HCT116 (cell line): ENCODE measurements at regions not wholly inside any gene's neighbourhood (a gene's known extent, or its start where the extent isn't known, plus 50 kb on each side); places are given as distances from the start of the nearest gene placed in this dataset.

Source experiments
- ATAC-seq: fragments of 200-7000 bp; cut with Tn5 transposase; 2 replicates; pipeline ENCODE4 v1.9.1; 2020; ENCODE audit warnings: mild to moderate bottlenecking, moderate library complexity
- BruUV-seq: library from RNA; stranded (reverse); fragments of 400-500 nt; replicated peaks from 2 replicates; lab custom pipeline; 2021; lab: Mats Ljungman, UMichigan
- CTCF ChIA-PET: fragments of 300-600 bp; sonication (Branson Sonifier 250); formaldehyde crosslinking; loops from one replicate; lab custom pipeline; 2021; ENCODE audit warnings: antibody characterized with exemption; lab: Charles Lee
- POLR2A ChIA-PET: fragments of 300-600, 350-600 bp; sonication (Branson Sonifier 250); formaldehyde crosslinking; loops from one replicate; lab custom pipeline; 2021; ENCODE audit warnings: antibody characterized with exemption; lab: Charles Lee
- RAD21 ChIA-PET, 2 experiments: fragments of 300-600 bp; sonication (Branson Sonifier 250); formaldehyde crosslinking; loops; one replicate each; lab custom pipeline; 2023; ENCODE audit warnings: low total read pairs in 2 of 2; ENCODE audit not compliant: uncharacterized antibody in 2 of 2, unreplicated experiment in 2 of 2, low non-redundant PET in 1 of 2; lab: Charles Lee
- DNase-seq: peaks from one replicate; pipeline ENCODE4 v3.0.0-alpha.2; 2010; ENCODE audit warnings: low read depth, low spot score
- H2AFZ ChIP-seq: fragments of 200-600 bp; shearing (Covaris generic), sonication (generic); 2 replicates; pipeline ENCODE4 v1.6.1; 2017; ENCODE audit warnings: low read depth, mixed run types, mixed read lengths, antibody characterized with exemption, low read length; ENCODE audit not compliant: poor library complexity, severe bottlenecking
- H3K27ac ChIP-seq: 2 replicates; pipeline ENCODE4 v1.5.1; 2012; ENCODE audit warnings: low read depth, low read length
- H3K27me3 ChIP-seq: fragments of 200-600 bp; sonication (generic); 2 replicates; pipeline ENCODE4 v1.6.1; 2016; ENCODE audit warnings: mixed run types, low read length, mixed read lengths; ENCODE audit not compliant: insufficient read depth
- H3K36me3 ChIP-seq, 2 experiments: fragments of 200-500 bp in 1 of 2; fragments of 200-600 bp in 1 of 2; sonication (Bioruptor generic) in 1 of 2; sonication (generic) in 1 of 2; 2 replicates each; pipeline versions ENCODE4 v1.5.1 to v1.6.1; 2014 to 2016; ENCODE audit warnings: low read length in 2 of 2, inconsistent platforms in 1 of 2, mixed read lengths in 1 of 2, mixed run types in 1 of 2; ENCODE audit not compliant: insufficient read depth in 2 of 2, control insufficient read depth in 1 of 2
- H3K4me1 ChIP-seq, 2 experiments: fragments of 200-600 bp in 1 of 2; sonication (generic) in 1 of 2; 2 replicates each; pipeline versions ENCODE4 v1.5.1 to v1.6.1; 2012 to 2017; ENCODE audit warnings: low read length in 2 of 2, inconsistent platforms in 1 of 2, mild to moderate bottlenecking in 1 of 2, mixed read lengths in 1 of 2, mixed run types in 1 of 2, moderate library complexity in 1 of 2; ENCODE audit not compliant: insufficient read depth in 2 of 2, control insufficient read depth in 1 of 2
- H3K4me2 ChIP-seq: fragments of 200-600 bp; sonication (generic); 2 replicates; pipeline ENCODE4 v1.6.1; 2017; ENCODE audit warnings: mixed run types, low read length, mixed read lengths
- H3K4me3 ChIP-seq, 2 experiments: fragments of 200-600 bp in 1 of 2; sonication (generic) in 1 of 2; replicated peaks in 1 of 2; 2 replicates each; pipeline ENCODE4 v1.5.1; 2011 to 2016; ENCODE audit warnings: low read length in 2 of 2, control low read depth in 1 of 2, low read depth in 1 of 2, mild to moderate bottlenecking in 1 of 2, mixed read lengths in 1 of 2, mixed run types in 1 of 2
- H3K79me2 ChIP-seq: fragments of 200-600 bp; sonication (generic); 2 replicates; pipeline ENCODE4 v1.6.1; 2017; ENCODE audit warnings: mild to moderate bottlenecking, mixed run types, low read length, moderate library complexity, mixed read lengths; ENCODE audit not compliant: insufficient read depth
- H3K9ac ChIP-seq: fragments of 200-600 bp; sonication (generic); 2 replicates; pipeline ENCODE4 v1.6.1; 2016; ENCODE audit warnings: low read length, mixed read lengths
- H3K9me2 ChIP-seq: fragments of 200-600 bp; sonication (generic), shearing (Covaris generic); 2 replicates; pipeline ENCODE4 v1.6.1; 2017; ENCODE audit warnings: mixed run types, mild to moderate bottlenecking, moderate library complexity; ENCODE audit not compliant: insufficient read depth
- H3K9me3 ChIP-seq, 2 experiments: fragments of 200-500 bp in 1 of 2; fragments of 200-600 bp in 1 of 2; sonication (Bioruptor generic) in 1 of 2; sonication (generic) in 1 of 2; 2 replicates each; pipeline ENCODE4 v1.6.1; 2014 to 2017; ENCODE audit warnings: low read length in 2 of 2, mixed read lengths in 2 of 2, inconsistent platforms in 1 of 2, low read depth in 1 of 2, mild to moderate bottlenecking in 1 of 2, mixed run types in 1 of 2, moderate library complexity in 1 of 2; ENCODE audit not compliant: control insufficient read depth in 1 of 2, insufficient read depth in 1 of 2
- H4K20me1 ChIP-seq: fragments of 200-600 bp; sonication (generic), shearing (Covaris generic); 2 replicates; pipeline ENCODE4 v1.6.1; 2017; ENCODE audit warnings: mixed run types, mild to moderate bottlenecking, moderate library complexity; ENCODE audit not compliant: insufficient read depth
- EGR1 ChIP-seq: IDR thresholded peaks from 2 replicates; pipeline ENCODE4 v1.6.1; 2012; ENCODE audit warnings: low read depth
- ELF1 ChIP-seq: IDR thresholded peaks from 2 replicates; pipeline ENCODE4 v1.6.1; 2012; ENCODE audit warnings: low read depth, borderline replicate concordance
- EZH2phosphoT487 ChIP-seq: fragments of 200-600 bp; IDR thresholded peaks from 2 replicates; pipeline ENCODE4 v1.6.1; 2018; ENCODE audit warnings: antibody characterized with exemption, borderline replicate concordance
- JUND ChIP-seq: IDR thresholded peaks from 2 replicates; pipeline ENCODE4 v1.6.1; 2012
- RAD21 ChIP-seq: IDR thresholded peaks from 2 replicates; pipeline ENCODE4 v1.6.1; 2012; ENCODE audit warnings: low read depth, mild to moderate bottlenecking
- SIN3A ChIP-seq: IDR thresholded peaks from 2 replicates; pipeline ENCODE4 v1.6.1; 2012; ENCODE audit warnings: low read depth
- SRF ChIP-seq: IDR thresholded peaks from 2 replicates; pipeline ENCODE4 v1.6.1; 2012; ENCODE audit warnings: low read depth
- TCF7L2 ChIP-seq: IDR thresholded peaks from 2 replicates; pipeline ENCODE4 v1.7.0; 2011; ENCODE audit warnings: borderline replicate concordance, inconsistent platforms; ENCODE audit not compliant: insufficient read depth, insufficient read length; ENCODE audit errors: extremely low read depth
- YY1 ChIP-seq: IDR thresholded peaks from 2 replicates; pipeline ENCODE4 v1.6.1; 2011; ENCODE audit warnings: low read length, low read depth, moderate library complexity, mild to moderate bottlenecking; ENCODE audit not compliant: insufficient replicate concordance; ENCODE audit errors: extremely low read depth
- ZFX ChIP-seq: fragments of 450-650 bp; IDR thresholded peaks from 2 replicates; pipeline ENCODE4 v1.6.1; 2017
- intact Hi-C: fragments of 100-400 bp; cut with micrococcal nuclease; formaldehyde crosslinking; loops from 2 replicates; pipeline ENCODE4 v1.10.0; 2022
- TF ChIP-seq, protein P1 (sequence below): IDR thresholded peaks from 2 replicates; pipeline ENCODE4 v1.6.1; 2011; ENCODE audit warnings: mild to moderate bottlenecking, low read length, moderate library complexity; ENCODE audit not compliant: insufficient replicate concordance; ENCODE audit errors: extremely low read depth
- TF ChIP-seq, protein P2 (sequence below): IDR thresholded peaks from 2 replicates; pipeline ENCODE4 v1.6.1; 2012

DNA sequence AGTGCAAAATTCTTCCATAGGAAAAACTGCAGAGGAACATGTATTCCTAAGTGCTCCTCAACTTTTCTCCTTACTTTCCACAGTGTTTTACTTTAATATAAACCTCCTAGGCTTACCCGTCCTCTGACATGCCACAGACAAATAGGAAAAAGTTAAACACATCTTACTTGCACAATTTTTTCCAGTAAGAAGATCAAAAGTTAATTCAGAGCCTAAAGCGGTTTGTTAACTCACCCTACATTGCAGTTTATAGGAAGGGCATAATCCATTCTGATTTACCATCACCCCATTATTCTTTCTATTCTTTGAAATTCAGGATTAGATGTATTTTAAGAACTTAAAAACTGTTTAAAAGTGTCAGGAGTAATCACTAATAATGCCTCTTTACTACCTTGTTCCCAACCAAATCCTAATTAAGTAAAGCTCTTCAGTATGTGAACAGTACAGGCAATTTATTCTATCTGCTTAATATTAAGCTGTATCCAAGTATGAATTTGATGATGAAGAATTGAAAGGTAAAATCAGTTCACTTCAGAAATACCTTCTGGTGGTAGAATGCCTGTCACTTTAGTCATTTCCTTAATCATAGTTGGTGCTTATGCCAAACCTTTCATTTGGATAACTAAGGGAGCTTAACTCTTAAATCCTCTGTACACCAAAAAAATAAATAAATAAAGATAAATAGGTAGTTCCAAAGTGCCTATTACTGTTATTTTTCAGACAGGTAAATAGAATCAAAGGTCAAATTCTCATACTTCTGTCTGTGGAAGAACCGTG, 292.0 kb downstream of the ALDH8A1 start:
- no TSS peak for BruUV-seq
- no peaks in the 10 kb centered on the region for H4K20me1 ChIP-seq
- H3K9me2 ChIP-seq: no peaks in the 10 kb centered on the region
- ChIA-PET CTCF (interaction anchor here (1.1 kb wide), 1 partner anchor 16 kb away, joined by 3 read pairs; no protein-coding TSS in a partner anchor), POLR2A (no interaction called here), RAD21 (interaction anchor here in 1 of 2 experiments (0.6 kb wide), 1 partner anchor 15 kb away, joined by 3 read pairs; no protein-coding TSS in a partner anchor)
- H2AFZ ChIP-seq: no peak overlapping the region
- ATAC-seq (no peak), DNase-seq (no peak)
- H3K4me1 ChIP-seq: peaks cover 0 to 3% of the 10 kb centered on the region in 2 experiments; a peak in 1 of 4 replicates
- no peak overlapping the region for H3K9ac ChIP-seq
- H3K36me3 ChIP-seq: no peaks in the 10 kb centered on the region
- no peaks in the 10 kb centered on the region for H3K79me2 ChIP-seq
- H3K27me3 ChIP-seq: no peaks in the 10 kb centered on the region
- no peaks in the 10 kb centered on the region for H3K9me3 ChIP-seq
- H3K27ac ChIP-seq: no peak overlapping the region
- TF ChIP-seq TCF7L2: no peak
- TF ChIP-seq SRF: no peak
- no peak for TF ChIP-seq SIN3A
- no peak for TF ChIP-seq EZH2phosphoT487
- TF ChIP-seq, protein P1, sequence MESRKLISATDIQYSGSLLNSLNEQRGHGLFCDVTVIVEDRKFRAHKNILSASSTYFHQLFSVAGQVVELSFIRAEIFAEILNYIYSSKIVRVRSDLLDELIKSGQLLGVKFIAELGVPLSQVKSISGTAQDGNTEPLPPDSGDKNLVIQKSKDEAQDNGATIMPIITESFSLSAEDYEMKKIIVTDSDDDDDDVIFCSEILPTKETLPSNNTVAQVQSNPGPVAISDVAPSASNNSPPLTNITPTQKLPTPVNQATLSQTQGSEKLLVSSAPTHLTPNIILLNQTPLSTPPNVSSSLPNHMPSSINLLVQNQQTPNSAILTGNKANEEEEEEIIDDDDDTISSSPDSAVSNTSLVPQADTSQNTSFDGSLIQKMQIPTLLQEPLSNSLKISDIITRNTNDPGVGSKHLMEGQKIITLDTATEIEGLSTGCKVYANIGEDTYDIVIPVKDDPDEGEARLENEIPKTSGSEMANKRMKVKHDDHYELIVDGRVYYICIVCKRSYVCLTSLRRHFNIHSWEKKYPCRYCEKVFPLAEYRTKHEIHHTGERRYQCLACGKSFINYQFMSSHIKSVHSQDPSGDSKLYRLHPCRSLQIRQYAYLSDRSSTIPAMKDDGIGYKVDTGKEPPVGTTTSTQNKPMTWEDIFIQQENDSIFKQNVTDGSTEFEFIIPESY: no peak
- no peak for TF ChIP-seq RAD21
- TF ChIP-seq EGR1: no peak
- no peak for TF ChIP-seq YY1
- no peak for TF ChIP-seq ELF1
- TF ChIP-seq JUND: no peak
- TF ChIP-seq, protein P2, sequence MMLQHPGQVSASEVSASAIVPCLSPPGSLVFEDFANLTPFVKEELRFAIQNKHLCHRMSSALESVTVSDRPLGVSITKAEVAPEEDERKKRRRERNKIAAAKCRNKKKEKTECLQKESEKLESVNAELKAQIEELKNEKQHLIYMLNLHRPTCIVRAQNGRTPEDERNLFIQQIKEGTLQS: no peak
- TF ChIP-seq ZFX: no peak
- intact Hi-C loops: no loop called here
- no peak overlapping the region for H3K4me2 ChIP-seq
- H3K4me3 ChIP-seq: no peak overlapping the region
